IMR-90 (cell line): ENCODE measurements at regions not wholly inside any gene's neighbourhood (a gene's known extent, or its start where the extent isn't known, plus 50 kb on each side); places are given as distances from the start of the nearest gene placed in this dataset.

Experiments
- CTCF ChIP-seq: conservative IDR thresholded peaks from 2 replicates; pipeline ENCODE4 v1.5.1; 2012; ENCODE audit warnings: mild to moderate bottlenecking, low read depth, low read length, improper control_type of control experiment
- MAFK ChIP-seq: IDR thresholded peaks from 2 replicates; pipeline ENCODE4 v1.6.1; 2012; ENCODE audit warnings: low read depth, low read length, improper control_type of control experiment
- RAD21 ChIP-seq: IDR thresholded peaks from 2 replicates; pipeline ENCODE4 v1.6.1; 2012; ENCODE audit warnings: low read length, improper control_type of control experiment
- RCOR1 ChIP-seq: IDR thresholded peaks from 2 replicates; pipeline ENCODE4 v1.6.1; 2012; ENCODE audit warnings: mild to moderate bottlenecking, low read length, improper control_type of control experiment; ENCODE audit not compliant: insufficient replicate concordance

DNA sequence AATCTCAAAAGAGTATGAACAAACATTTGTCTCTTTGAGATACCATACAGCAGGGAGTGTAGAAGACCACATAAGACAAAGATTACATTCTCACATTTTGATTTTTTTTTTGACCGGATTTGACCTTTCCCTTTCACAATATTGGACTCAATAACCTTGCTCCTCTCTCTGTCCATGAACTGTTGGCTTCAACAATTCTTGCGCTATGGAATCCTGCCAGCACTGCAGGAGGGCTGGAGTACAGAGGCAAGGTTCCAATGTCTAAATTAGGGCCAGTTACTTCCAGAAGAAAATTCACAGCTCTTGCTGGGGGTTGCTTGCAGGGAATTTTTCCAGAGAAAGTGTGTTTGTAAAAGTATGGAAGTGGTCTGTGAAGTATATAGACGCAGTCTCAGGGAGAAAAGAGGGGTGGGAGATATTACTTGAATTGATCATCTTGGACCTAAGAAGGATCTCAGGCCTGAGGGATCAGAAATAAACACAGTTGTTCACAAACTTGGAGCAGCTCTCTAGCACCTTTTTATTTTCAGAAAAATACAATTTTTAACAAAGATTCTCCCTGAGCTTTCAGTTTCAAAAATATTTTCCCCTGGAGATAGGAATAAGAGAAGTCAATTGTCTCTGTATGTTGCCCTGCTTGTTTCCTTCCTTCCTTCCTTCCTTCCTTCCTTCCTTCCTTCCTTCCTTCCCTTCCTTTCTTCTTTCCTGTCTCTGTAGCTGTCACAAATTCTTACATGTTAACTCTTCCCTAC, 765.9 kb downstream of the BCKDHB start:
- no peak for TF ChIP-seq MAFK
- no peak for TF ChIP-seq CTCF
- TF ChIP-seq RCOR1 = no peak
- TF ChIP-seq RAD21 = no peak
